Fibroblast of the aortic adventitia (primary cell): ENCODE measurements at regions not wholly inside any gene's neighbourhood (a gene's known extent, or its start where the extent isn't known, plus 50 kb on each side); places are given as distances from the start of the nearest gene placed in this dataset.
"Not testable (repeated sequence)": the region's sequence is repeated elsewhere in the genome, so short reads cannot be mapped to it uniquely, and the experiment has no call there.

ENCODE experiments used
- DNase-seq: peaks from one replicate; pipeline ENCODE4 v3.0.0-alpha.2; 2010; ENCODE audit warnings: low read depth
- H3K4me3 ChIP-seq: 2 replicates; pipeline ENCODE4 v1.5.1; 2011; ENCODE audit warnings: low read depth, mild to moderate bottlenecking, control low read depth, low read length, moderate library complexity
- TF ChIP-seq, protein P1 (sequence below): IDR thresholded peaks from 2 replicates; pipeline ENCODE4 v1.5.1; 2011; ENCODE audit warnings: mild to moderate bottlenecking, low read length, control low read depth, inconsistent platforms; ENCODE audit not compliant: insufficient read depth

DNA sequence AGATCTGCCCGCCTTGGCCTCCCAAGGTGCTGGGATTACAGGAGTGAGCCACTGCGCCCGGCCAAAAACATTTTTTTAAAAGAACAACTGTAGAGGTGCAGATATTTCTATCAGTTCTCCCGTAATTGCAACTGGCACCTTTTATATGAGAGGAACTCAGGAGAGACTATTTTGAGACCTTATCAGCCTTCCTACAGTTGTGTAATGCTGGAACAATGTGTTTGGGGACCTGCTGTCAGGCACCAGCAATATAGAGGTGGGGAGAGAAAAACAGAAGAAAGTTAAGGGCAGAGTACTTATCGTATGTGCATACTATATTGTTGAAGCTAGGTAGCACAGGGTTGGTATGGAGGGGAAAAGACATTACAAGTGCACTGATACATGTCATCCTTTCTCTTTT, 343.8 kb upstream of the ANKRD30A start:
- DNase-seq = no peak
- H3K4me3 ChIP-seq = no peak overlapping the region
- TF ChIP-seq, protein P1, sequence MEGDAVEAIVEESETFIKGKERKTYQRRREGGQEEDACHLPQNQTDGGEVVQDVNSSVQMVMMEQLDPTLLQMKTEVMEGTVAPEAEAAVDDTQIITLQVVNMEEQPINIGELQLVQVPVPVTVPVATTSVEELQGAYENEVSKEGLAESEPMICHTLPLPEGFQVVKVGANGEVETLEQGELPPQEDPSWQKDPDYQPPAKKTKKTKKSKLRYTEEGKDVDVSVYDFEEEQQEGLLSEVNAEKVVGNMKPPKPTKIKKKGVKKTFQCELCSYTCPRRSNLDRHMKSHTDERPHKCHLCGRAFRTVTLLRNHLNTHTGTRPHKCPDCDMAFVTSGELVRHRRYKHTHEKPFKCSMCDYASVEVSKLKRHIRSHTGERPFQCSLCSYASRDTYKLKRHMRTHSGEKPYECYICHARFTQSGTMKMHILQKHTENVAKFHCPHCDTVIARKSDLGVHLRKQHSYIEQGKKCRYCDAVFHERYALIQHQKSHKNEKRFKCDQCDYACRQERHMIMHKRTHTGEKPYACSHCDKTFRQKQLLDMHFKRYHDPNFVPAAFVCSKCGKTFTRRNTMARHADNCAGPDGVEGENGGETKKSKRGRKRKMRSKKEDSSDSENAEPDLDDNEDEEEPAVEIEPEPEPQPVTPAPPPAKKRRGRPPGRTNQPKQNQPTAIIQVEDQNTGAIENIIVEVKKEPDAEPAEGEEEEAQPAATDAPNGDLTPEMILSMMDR = no peak

DNA sequence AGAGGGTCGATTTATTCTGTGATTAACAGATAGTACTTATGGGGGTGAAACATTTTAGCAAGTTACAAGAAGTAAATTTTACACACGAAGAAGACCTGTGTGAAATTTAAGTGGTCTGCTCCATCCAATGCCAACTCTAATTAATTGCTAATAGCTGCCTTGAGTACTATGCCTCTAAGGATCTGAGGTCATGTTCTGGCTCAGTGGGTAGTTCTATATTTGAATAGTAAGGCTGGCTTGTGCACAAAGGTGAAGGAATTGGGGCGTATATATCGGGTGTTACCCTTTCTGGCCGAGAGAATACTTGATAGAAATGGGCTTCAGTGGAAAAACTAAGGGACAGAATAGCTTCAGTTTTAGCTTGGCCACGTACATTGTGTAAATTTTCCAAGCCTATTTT, 345.2 kb upstream of the ANKRD30A start:
- TF ChIP-seq, protein P1 = no peak

DNA sequence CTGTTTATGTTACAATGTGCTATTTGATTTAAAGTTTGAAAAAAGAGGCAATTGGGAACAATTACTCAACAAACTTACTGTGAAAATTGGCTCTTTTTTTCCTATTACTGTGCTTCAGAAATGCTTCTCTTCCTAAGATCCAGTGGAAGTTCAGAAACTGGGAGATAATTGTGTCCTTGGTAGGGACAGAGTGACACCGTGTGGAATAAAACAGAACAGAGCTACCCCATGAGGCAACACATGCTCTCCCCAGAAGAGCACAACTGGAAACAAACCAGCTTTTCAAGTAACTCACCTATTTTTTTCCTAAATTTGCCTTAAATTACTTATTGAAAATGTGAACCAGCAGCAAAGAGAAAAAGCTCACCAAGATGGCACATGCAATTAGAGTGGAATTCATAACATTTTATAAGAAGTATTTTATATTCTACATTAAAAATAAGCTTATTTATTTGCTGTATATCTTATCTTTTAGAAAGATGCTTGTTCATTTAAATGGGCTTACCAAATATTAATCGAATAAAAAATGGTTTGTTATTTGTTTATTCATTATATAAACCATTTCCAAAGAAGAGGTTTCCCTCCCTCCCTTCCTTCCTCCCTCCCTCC, 346.1 kb upstream of the ANKRD30A start:
- H3K4me3 ChIP-seq = no peak overlapping the region
- TF ChIP-seq, protein P1 = peak; percentile 80
- peak; percentile 92 for DNase-seq

More for the DNA sequence above, 345.2 kb upstream of the ANKRD30A start:
- no peak for DNase-seq
- H3K4me3 ChIP-seq = no peak overlapping the region

DNA sequence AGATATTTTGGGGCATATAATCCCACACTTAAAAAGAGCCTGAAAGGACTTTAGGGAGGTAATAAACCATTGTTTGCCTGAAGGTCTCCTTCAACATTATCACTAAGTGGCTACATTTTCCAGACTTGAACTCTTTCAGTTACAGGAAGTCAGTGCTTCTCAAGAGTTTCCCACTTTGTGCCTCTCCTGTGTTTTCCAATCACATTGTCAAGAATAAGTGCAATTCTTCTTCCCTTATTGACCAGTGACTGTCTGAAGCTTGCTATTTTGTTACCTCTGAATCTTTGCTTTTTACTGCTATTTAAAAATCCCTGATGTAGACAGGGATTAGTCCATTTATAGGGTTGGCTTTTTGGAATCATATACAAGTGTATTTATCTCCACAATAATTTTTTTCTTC, 346.7 kb upstream of the ANKRD30A start:
- DNase-seq = no peak
- no peak overlapping the region for H3K4me3 ChIP-seq
- TF ChIP-seq, protein P1 = no peak

DNA sequence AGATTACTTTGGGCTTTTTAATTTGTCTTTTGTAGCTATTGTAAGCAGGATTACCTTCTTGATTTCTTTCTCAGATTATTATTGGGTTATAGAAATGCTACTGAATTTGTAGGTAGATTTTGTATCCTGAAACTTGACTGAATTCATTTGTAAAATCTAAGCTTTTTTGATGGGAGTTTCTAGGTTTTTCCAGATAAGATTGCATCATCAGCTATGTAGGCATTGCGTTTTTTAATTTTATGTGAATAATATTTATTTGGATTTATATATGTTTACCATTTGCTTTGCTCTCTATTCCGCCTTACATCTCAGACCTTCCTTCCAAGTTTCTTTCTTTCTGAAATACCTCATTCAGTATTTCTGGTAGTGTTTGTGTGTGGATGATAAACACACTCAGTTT, 351.7 kb upstream of the ANKRD30A start:
- no peak overlapping the region for H3K4me3 ChIP-seq
- no peak for DNase-seq
- TF ChIP-seq, protein P1 = no peak

DNA sequence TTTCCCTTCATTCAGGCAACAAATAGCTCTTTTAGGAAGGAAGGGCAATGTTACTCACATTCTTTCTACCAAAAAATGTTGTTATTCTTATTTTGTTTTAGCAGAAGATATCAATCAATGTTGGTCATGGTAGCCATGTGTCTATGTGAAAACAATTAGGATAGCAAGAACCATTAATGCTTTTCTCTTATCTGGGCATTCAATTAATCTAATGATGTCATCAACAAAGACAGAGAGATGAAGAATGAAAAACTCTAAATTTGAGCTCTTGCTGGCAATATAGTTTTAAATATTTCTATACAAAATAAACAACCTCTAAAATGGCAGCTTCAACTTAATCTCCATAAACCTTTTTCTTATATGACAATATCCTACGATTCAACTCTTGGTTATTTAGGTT, 353.7 kb upstream of the ANKRD30A start:
- TF ChIP-seq, protein P1 = no peak
- no peak overlapping the region for H3K4me3 ChIP-seq
- DNase-seq = no peak

DNA sequence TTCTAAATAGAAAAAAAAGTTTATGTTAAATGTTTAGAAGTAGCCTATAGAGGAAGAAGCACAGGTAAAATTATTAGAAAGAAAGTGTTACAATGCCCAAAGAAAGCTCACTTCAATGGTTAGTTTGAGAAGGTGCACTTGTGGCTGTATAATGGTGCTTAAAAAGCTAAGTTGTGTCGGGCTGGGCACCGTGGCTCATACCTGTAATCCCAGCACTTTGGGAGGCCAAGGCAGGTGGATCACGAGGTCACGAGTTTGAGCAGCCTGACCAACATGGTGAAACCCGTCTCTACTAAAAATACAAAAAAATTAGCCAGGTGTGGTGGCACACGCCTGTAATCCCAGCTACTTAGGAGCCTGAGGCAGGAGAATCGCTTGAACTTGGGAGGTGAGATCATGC, 355.7 kb upstream of the ANKRD30A start:
- not testable (repeated sequence) for H3K4me3 ChIP-seq, DNase-seq
